ENCODE measurements at regions not wholly inside any gene's neighbourhood (a gene's known extent, or its start where the extent isn't known, plus 50 kb on each side); places are given as distances from the start of the nearest gene placed in this dataset.

DNA sequence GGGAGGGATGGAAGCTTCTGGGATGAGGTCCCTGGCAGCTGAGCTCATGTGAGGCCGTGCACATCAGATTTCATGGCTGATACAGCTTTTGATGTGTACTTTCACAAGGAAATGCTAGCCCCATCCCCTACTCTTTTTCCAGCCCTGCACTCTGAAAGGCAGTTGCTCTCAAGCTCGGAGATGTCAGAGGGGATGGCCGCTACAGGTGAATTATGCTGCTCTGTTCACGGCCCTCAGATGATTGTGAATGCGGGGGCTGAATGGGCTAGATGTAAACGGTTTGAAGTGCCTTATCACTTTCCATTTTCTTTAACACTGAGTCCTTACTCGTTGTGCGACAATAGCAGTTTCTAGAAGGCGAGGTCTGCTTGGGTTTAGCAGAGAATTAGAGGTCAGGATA, 88.0 kb upstream of the RASGRF1 start:
- peaks cover 0 to 15% (median 0%) of the 10 kb centered on the region in 3 experiments for H3K27me3 ChIP-seq (ENCODE audit: control insufficient read depth in 3 of 3, insufficient read depth in 3 of 3, low read depth in 1 of 3, low read length in 3 of 3)

GRCh38 chr15:79176151-79176550, 85.6 kb upstream of the RASGRF1 start:
- no peak overlapping the region for H3K23ac ChIP-seq (ENCODE audit: low read depth, low read length, poor library complexity)
- no CpG with 5 or more reads among the region's 1 CpG for WGBS, 2 donors (ENCODE audit: extremely low coverage in 2 of 2, insufficient read length in 2 of 2, insufficient replicate concordance in 1 of 2)
- H4K91ac ChIP-seq (ENCODE audit: low read depth, low read length, poor library complexity) = no peak overlapping the region
- no peak overlapping the region for H2AK5ac ChIP-seq (ENCODE audit: low read depth, low read length)
- H2BK15ac ChIP-seq (ENCODE audit: low read length) = no peak overlapping the region
- no peak overlapping the region for H2BK5ac ChIP-seq (ENCODE audit: low read length)
- no peak overlapping the region for H3K18ac ChIP-seq (ENCODE audit: low read length)
- no peak overlapping the region for H4K8ac ChIP-seq (ENCODE audit: low read depth, low read length)
- no peak overlapping the region for H2BK120ac ChIP-seq (ENCODE audit: low read depth, low read length)
- H3K27me3 ChIP-seq (ENCODE audit: control insufficient read depth in 3 of 3, insufficient read depth in 3 of 3, low read depth in 1 of 3, low read length in 3 of 3) = peaks cover 0 to 23% (median 0%) of the 10 kb centered on the region in 3 experiments
- no peak overlapping the region for H3K27ac ChIP-seq (replicated peaks; ENCODE audit: low read length)
- no peaks in the 10 kb centered on the region for H3K36me3 ChIP-seq (replicated peaks in 1 of 2; ENCODE audit: control insufficient read depth in 2 of 2, insufficient read depth in 2 of 2, low read length in 2 of 2)
- H2BK12ac ChIP-seq (ENCODE audit: low read length) = no peak overlapping the region
- no peak overlapping the region for H3K4me3 ChIP-seq (ENCODE audit: low read length in 2 of 2)
- H3K79me1 ChIP-seq (ENCODE audit: low read depth, low read length) = no peaks in the 10 kb centered on the region
- no peak overlapping the region for H3K9ac ChIP-seq (ENCODE audit: low read depth, low read length, poor library complexity)
- no peak for DNase-seq (ENCODE audit: low spot score)
- no peak overlapping the region for H3K4me2 ChIP-seq (ENCODE audit: insufficient read depth, low read length, poor library complexity, severe bottlenecking)
- peaks cover 4 to 6% of the 10 kb centered on the region in 2 donors for H3K4me1 ChIP-seq (ENCODE audit: control insufficient read depth in 2 of 2, insufficient read depth in 1 of 2, low read depth in 1 of 2, low read length in 2 of 2)
- H3K14ac ChIP-seq (ENCODE audit: low read length) = no peak overlapping the region
- no peak overlapping the region for H2AFZ ChIP-seq (ENCODE audit: low read length)
- H3K9me3 ChIP-seq (replicated peaks in 1 of 2; ENCODE audit: control insufficient read depth in 2 of 2, insufficient read depth in 1 of 2, low read depth in 1 of 2, low read length in 2 of 2) = no peaks in the 10 kb centered on the region
- H3K4ac ChIP-seq (ENCODE audit: low read length) = no peak overlapping the region

More for the DNA sequence above, 88.0 kb upstream of the RASGRF1 start:
- Histone ChIP-seq H2BK120ac (ENCODE audit: low read depth, low read length) (no peak overlapping the region), H4K8ac (ENCODE audit: low read depth, low read length) (no peak overlapping the region), H2BK5ac (ENCODE audit: low read length) (no peak overlapping the region), H4K91ac (ENCODE audit: low read depth, low read length, poor library complexity) (no peak overlapping the region), H3K14ac (ENCODE audit: low read length) (no peak overlapping the region), H3K4me2 (ENCODE audit: insufficient read depth, low read length, poor library complexity, severe bottlenecking) (no peak overlapping the region), H3K9me3 (replicated peaks in 1 of 2; ENCODE audit: control insufficient read depth in 2 of 2, insufficient read depth in 1 of 2, low read depth in 1 of 2, low read length in 2 of 2) (no peaks in the 10 kb centered on the region), H3K18ac (ENCODE audit: low read length) (no peak overlapping the region), H3K4ac (ENCODE audit: low read length) (no peak overlapping the region), H3K79me1 (ENCODE audit: low read depth, low read length) (no peaks in the 10 kb centered on the region), H3K23ac (ENCODE audit: low read depth, low read length, poor library complexity) (no peak overlapping the region), H2BK15ac (ENCODE audit: low read length) (peak overlapping the region; percentile 77), H2BK12ac (ENCODE audit: low read length) (no peak overlapping the region), H3K27ac (replicated peaks; ENCODE audit: low read length) (no peak overlapping the region), H3K4me3 (ENCODE audit: low read length in 2 of 2) (no peak overlapping the region), H3K4me1 (ENCODE audit: control insufficient read depth in 2 of 2, insufficient read depth in 1 of 2, low read depth in 1 of 2, low read length in 2 of 2) (peaks cover 4 to 6% of the 10 kb centered on the region in 2 donors), H3K9ac (ENCODE audit: low read depth, low read length, poor library complexity) (no peak overlapping the region), H3K36me3 (replicated peaks in 1 of 2; ENCODE audit: control insufficient read depth in 2 of 2, insufficient read depth in 2 of 2, low read length in 2 of 2) (no peaks in the 10 kb centered on the region), H2AFZ (ENCODE audit: low read length) (no peak overlapping the region), H2AK5ac (ENCODE audit: low read depth, low read length) (no peak overlapping the region)
- WGBS, 2 donors (ENCODE audit: extremely low coverage in 2 of 2, insufficient read length in 2 of 2, insufficient replicate concordance in 1 of 2) = no CpG with 5 or more reads among the region's 9 CpGs
- no peak for DNase-seq (ENCODE audit: low spot score)

GRCh38 chr15:79172801-79173460, 82.4 kb upstream of the RASGRF1 start:
- Histone ChIP-seq H3K4me2 (ENCODE audit: insufficient read depth, low read length, poor library complexity, severe bottlenecking) (no peak overlapping the region), H3K9ac (ENCODE audit: low read depth, low read length, poor library complexity) (peak overlapping the region; percentile 24), H3K9me3 (replicated peaks in 1 of 2; ENCODE audit: control insufficient read depth in 2 of 2, insufficient read depth in 1 of 2, low read depth in 1 of 2, low read length in 2 of 2) (no peaks in the 10 kb centered on the region), H2BK12ac (ENCODE audit: low read length) (no peak overlapping the region), H3K4me1 (ENCODE audit: control insufficient read depth in 2 of 2, insufficient read depth in 1 of 2, low read depth in 1 of 2, low read length in 2 of 2) (peaks cover 0 to 7% of the 10 kb centered on the region in 2 donors), H3K23ac (ENCODE audit: low read depth, low read length, poor library complexity) (no peak overlapping the region), H2BK5ac (ENCODE audit: low read length) (peak overlapping the region; percentile 11), H3K4ac (ENCODE audit: low read length) (no peak overlapping the region), H3K4me3 (ENCODE audit: low read length in 2 of 2) (no peak overlapping the region), H4K91ac (ENCODE audit: low read depth, low read length, poor library complexity) (no peak overlapping the region), H3K14ac (ENCODE audit: low read length) (no peak overlapping the region), H3K36me3 (replicated peaks in 1 of 2; ENCODE audit: control insufficient read depth in 2 of 2, insufficient read depth in 2 of 2, low read length in 2 of 2) (no peaks in the 10 kb centered on the region), H3K27me3 (ENCODE audit: control insufficient read depth in 3 of 3, insufficient read depth in 3 of 3, low read depth in 1 of 3, low read length in 3 of 3) (peaks cover 0 to 21% (median 0%) of the 10 kb centered on the region in 3 experiments), H2BK120ac (ENCODE audit: low read depth, low read length) (no peak overlapping the region), H3K27ac (replicated peaks; ENCODE audit: low read length) (no peak overlapping the region), H4K8ac (ENCODE audit: low read depth, low read length) (no peak overlapping the region), H2BK15ac (ENCODE audit: low read length) (peak overlapping the region; percentile 22), H2AK5ac (ENCODE audit: low read depth, low read length) (peak overlapping the region; percentile 20), H3K18ac (ENCODE audit: low read length) (peak overlapping the region; percentile 51), H3K79me1 (ENCODE audit: low read depth, low read length) (no peaks in the 10 kb centered on the region), H2AFZ (ENCODE audit: low read length) (no peak overlapping the region)
- WGBS, 2 donors (ENCODE audit: extremely low coverage in 2 of 2, insufficient read length in 2 of 2, insufficient replicate concordance in 1 of 2) = no CpG with 5 or more reads among the region's 10 CpGs
- DNase-seq (ENCODE audit: low spot score) = no peak

DNA sequence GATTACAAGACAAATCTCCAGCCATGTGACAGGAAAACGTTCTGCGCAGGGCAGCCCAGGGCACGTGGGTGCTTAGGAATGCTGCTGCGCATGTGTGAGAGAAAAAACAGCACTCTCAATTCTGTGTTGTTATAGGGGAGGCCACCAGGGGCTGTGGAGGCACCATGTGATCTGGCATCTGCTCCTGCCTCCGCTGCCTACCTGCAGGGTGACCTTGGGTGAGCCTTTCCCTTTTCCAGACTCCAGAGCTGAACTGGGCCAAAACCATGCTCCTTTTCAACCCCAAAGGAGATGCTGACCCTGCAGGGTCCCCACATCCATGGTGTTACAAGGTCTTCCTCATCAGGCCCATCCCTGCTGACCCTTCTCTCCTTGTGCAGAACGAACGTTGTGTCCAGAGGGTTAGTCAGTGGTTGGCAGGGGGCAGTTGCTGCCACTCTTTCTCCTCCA, 81.5 kb upstream of the RASGRF1 start:
- H2AFZ ChIP-seq (ENCODE audit: low read length) = no peak overlapping the region
- H3K4ac ChIP-seq (ENCODE audit: low read length) = no peak overlapping the region
- peak overlapping the region; percentile 12 for H3K18ac ChIP-seq (ENCODE audit: low read length)
- H2BK120ac ChIP-seq (ENCODE audit: low read depth, low read length) = no peak overlapping the region
- H3K27ac ChIP-seq (replicated peaks; ENCODE audit: low read length) = no peak overlapping the region
- peaks cover 0 to 21% (median 0%) of the 10 kb centered on the region in 3 experiments for H3K27me3 ChIP-seq (ENCODE audit: control insufficient read depth in 3 of 3, insufficient read depth in 3 of 3, low read depth in 1 of 3, low read length in 3 of 3)
- H3K79me1 ChIP-seq (ENCODE audit: low read depth, low read length) = no peaks in the 10 kb centered on the region
- no peak for DNase-seq (ENCODE audit: low spot score)
- no peak overlapping the region for H3K4me3 ChIP-seq (ENCODE audit: low read length in 2 of 2)
- H3K9ac ChIP-seq (ENCODE audit: low read depth, low read length, poor library complexity) = no peak overlapping the region
- no peak overlapping the region for H3K14ac ChIP-seq (ENCODE audit: low read length)
- H3K9me3 ChIP-seq (replicated peaks in 1 of 2; ENCODE audit: control insufficient read depth in 2 of 2, insufficient read depth in 1 of 2, low read depth in 1 of 2, low read length in 2 of 2) = no peaks in the 10 kb centered on the region
- H3K23ac ChIP-seq (ENCODE audit: low read depth, low read length, poor library complexity) = no peak overlapping the region
- no peak overlapping the region for H3K4me2 ChIP-seq (ENCODE audit: insufficient read depth, low read length, poor library complexity, severe bottlenecking)
- no peak overlapping the region for H4K91ac ChIP-seq (ENCODE audit: low read depth, low read length, poor library complexity)
- H3K36me3 ChIP-seq (replicated peaks in 1 of 2; ENCODE audit: control insufficient read depth in 2 of 2, insufficient read depth in 2 of 2, low read length in 2 of 2) = no peaks in the 10 kb centered on the region
- no peak overlapping the region for H2BK12ac ChIP-seq (ENCODE audit: low read length)
- peak overlapping the region; percentile 11 for H2BK5ac ChIP-seq (ENCODE audit: low read length)
- no peak overlapping the region for H2BK15ac ChIP-seq (ENCODE audit: low read length)
- peaks cover 0 to 7% of the 10 kb centered on the region in 2 donors for H3K4me1 ChIP-seq (ENCODE audit: control insufficient read depth in 2 of 2, insufficient read depth in 1 of 2, low read depth in 1 of 2, low read length in 2 of 2)
- no CpG with 5 or more reads among the region's 7 CpGs for WGBS, 2 donors (ENCODE audit: extremely low coverage in 2 of 2, insufficient read length in 2 of 2, insufficient replicate concordance in 1 of 2)
- H4K8ac ChIP-seq (ENCODE audit: low read depth, low read length) = no peak overlapping the region
- H2AK5ac ChIP-seq (ENCODE audit: low read depth, low read length) = no peak overlapping the region
